Peyer's patch (tissue), 4 donors: ENCODE measurements at regions not wholly inside any gene's neighbourhood (a gene's known extent, or its start where the extent isn't known, plus 50 kb on each side); places are given as distances from the start of the nearest gene placed in this dataset.

ENCODE experiments used
- DNase-seq, 3 donors: peaks; one replicate each; pipeline ENCODE4 v3.0.0-alpha.2; 2017 to 2019
- H3K27ac ChIP-seq, 4 donors: fragments of 200-600 bp; sonication (generic); one replicate each; pipeline ENCODE4 v1.5.1; 2016 to 2019
- H3K27me3 ChIP-seq, 2 donors: fragments of 200-600 bp; sonication (generic); one replicate each; pipeline ENCODE4 v1.5.1; 2019
- H3K36me3 ChIP-seq, 3 donors: fragments of 200-600 bp; sonication (generic); one replicate each; pipeline ENCODE4 v1.5.1; 2016 to 2019
- H3K4me1 ChIP-seq, 4 donors: fragments of 200-600 bp; sonication (generic); one replicate each; pipeline ENCODE4 v1.5.1; 2016 to 2019
- H3K4me3 ChIP-seq, 4 donors: fragments of 200-600 bp; sonication (generic); 1 replicate in 3 of 4; 2 replicates in 1 of 4; pipeline ENCODE4 v1.5.1; 2016 to 2019; ENCODE audit warnings: mild to moderate bottlenecking in 1 of 4
- H3K9me3 ChIP-seq, 4 donors: fragments of 200-600 bp; sonication (generic); one replicate each; pipeline ENCODE4 v1.5.1; 2016 to 2019; ENCODE audit warnings: mild to moderate bottlenecking in 1 of 4
- POLR2A ChIP-seq, 2 donors: fragments of 450-650 bp; IDR thresholded peaks; one replicate each; pipeline ENCODE4 v1.5.1; 2017; ENCODE audit warnings: antibody characterized with exemption in 2 of 2, mild to moderate bottlenecking in 2 of 2, moderate library complexity in 2 of 2
- TF ChIP-seq, protein P1 (sequence below), 6 experiments: fragments of 450-650 bp in 4 of 6; fragments of 200-600 bp in 2 of 6; sonication (generic) in 1 of 6; IDR thresholded peaks; one replicate each; pipeline ENCODE4 v1.5.1; 2017 to 2019; ENCODE audit warnings: antibody characterized with exemption in 6 of 6, mild to moderate bottlenecking in 3 of 6, moderate library complexity in 1 of 6

DNA sequence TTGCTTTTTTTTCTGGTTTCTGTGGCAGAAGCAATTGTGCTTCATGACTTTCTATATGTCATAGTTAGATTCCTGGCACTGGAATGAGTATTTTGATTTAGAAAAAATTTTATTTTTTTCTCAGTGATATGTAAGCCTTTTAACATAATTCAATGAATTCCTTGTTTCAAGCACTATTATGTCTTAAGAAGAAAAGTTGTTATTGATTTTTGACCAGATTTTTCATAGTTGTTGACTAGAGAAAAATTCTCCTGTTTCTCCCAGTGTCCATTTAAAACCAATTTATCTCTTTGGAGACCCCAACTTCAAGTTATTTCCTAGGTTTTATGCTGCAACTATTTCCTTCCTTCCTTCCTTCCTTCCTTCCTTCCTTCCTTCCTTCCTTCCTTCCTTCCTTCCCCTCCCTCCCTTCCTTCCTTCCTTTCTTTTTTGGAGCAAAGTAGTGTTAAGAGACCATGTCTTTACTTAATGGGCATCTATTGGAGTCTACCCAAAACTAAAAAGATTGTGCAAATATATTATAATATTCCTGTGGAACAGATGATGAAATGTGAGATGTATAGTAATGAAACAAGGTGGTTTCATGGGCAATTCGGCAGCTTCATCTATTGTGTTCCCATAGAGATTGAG is 346.9 kb downstream of the RNF144B start:
- no peak overlapping the region for H3K27ac ChIP-seq

DNA sequence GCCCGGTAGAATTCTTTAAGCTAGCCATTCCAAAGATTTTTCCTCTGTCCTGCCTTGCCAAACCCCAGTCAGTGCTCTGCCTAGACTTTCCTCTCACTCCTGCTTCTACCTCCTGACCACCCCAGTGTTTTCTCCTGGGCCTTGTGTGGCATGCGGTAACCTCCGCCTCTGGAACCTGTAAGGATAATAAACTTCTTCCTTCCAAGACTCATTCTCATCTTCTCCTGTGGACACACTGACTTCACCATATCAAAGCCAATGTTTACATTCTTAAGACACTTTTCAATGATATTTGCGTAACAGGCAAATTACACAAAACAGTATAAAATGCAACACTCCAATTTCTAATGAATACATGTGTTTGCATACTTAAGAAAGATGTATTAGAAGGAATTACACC is 354.6 kb downstream of the RNF144B start:
- no peak for TF ChIP-seq POLR2A (IDR thresholded peaks at IDR 0.05)
- TF ChIP-seq, protein P1, sequence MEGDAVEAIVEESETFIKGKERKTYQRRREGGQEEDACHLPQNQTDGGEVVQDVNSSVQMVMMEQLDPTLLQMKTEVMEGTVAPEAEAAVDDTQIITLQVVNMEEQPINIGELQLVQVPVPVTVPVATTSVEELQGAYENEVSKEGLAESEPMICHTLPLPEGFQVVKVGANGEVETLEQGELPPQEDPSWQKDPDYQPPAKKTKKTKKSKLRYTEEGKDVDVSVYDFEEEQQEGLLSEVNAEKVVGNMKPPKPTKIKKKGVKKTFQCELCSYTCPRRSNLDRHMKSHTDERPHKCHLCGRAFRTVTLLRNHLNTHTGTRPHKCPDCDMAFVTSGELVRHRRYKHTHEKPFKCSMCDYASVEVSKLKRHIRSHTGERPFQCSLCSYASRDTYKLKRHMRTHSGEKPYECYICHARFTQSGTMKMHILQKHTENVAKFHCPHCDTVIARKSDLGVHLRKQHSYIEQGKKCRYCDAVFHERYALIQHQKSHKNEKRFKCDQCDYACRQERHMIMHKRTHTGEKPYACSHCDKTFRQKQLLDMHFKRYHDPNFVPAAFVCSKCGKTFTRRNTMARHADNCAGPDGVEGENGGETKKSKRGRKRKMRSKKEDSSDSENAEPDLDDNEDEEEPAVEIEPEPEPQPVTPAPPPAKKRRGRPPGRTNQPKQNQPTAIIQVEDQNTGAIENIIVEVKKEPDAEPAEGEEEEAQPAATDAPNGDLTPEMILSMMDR (IDR thresholded peaks at IDR 0.05), result no peak
- Histone ChIP-seq H3K27ac (no peak overlapping the region), H3K4me3 (no peak overlapping the region), H3K27me3 (no peaks in the 10 kb centered on the region), H3K9me3 (no peaks in the 10 kb centered on the region), H3K4me1 (no peaks in the 10 kb centered on the region), H3K36me3 (no peaks in the 10 kb centered on the region)
- no peak for DNase-seq

More for the DNA sequence above, 346.9 kb downstream of the RNF144B start:
- no peak for TF ChIP-seq POLR2A (IDR thresholded peaks at IDR 0.05)
- no peaks in the 10 kb centered on the region for H3K9me3 ChIP-seq
- H3K27me3 ChIP-seq, result no peaks in the 10 kb centered on the region
- no peak overlapping the region for H3K4me3 ChIP-seq
- no peaks in the 10 kb centered on the region for H3K4me1 ChIP-seq
- DNase-seq, result no peak
- no peaks in the 10 kb centered on the region for H3K36me3 ChIP-seq

DNA sequence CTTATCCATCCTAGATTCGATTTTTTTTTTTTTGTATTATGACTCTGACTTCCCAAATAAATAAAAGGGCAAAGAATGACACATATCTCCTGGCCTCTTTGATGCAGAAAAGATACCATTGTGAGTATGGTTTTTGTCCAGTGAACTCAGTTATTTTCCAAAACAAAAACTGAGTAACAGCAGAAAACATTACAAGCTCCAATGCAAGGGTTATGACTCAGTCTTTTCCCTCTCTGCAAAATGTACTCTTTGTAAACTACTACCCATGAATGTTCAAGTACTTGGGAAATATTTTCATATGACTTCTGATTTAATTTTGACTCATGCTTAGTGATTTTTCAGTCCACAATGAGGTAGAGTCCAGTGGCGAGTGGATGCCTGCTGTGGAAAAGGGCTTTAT is 355.3 kb downstream of the RNF144B start:
- no peaks in the 10 kb centered on the region for H3K27me3 ChIP-seq
- no peak overlapping the region for H3K4me3 ChIP-seq
- TF ChIP-seq, protein P1 (IDR thresholded peaks at IDR 0.05), result no peak
- TF ChIP-seq POLR2A (IDR thresholded peaks at IDR 0.05), result no peak
- no peaks in the 10 kb centered on the region for H3K36me3 ChIP-seq
- no peaks in the 10 kb centered on the region for H3K9me3 ChIP-seq
- DNase-seq, result no peak
- H3K4me1 ChIP-seq, result no peaks in the 10 kb centered on the region
- H3K27ac ChIP-seq, result no peak overlapping the region

DNA sequence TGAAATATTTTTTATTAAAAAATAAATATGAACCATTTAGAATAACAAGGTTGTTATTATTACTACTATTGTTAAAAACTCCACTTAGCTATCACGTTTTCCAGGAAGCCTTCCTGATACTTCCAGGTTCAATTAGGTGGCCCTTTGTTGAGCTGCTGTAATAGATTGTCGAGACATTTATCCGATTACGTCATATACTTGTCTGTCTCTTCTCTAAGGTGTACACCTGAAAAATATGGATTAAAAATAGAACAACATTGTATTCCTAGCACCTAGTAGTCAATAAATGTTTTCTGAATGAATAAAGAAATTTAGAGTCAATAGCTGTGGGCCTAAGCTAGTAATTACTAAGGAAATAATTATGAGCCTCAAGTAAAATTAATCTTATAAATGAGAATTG is 359.6 kb downstream of the RNF144B start:
- H3K4me1 ChIP-seq, result no peaks in the 10 kb centered on the region
- no peak for DNase-seq
- no peak overlapping the region for H3K27ac ChIP-seq
- no peaks in the 10 kb centered on the region for H3K9me3 ChIP-seq
- no peak overlapping the region for H3K4me3 ChIP-seq
- H3K36me3 ChIP-seq, result no peaks in the 10 kb centered on the region
- TF ChIP-seq, protein P1 (IDR thresholded peaks at IDR 0.05), result no peak
- TF ChIP-seq POLR2A (IDR thresholded peaks at IDR 0.05), result no peak
- H3K27me3 ChIP-seq, result no peaks in the 10 kb centered on the region

DNA sequence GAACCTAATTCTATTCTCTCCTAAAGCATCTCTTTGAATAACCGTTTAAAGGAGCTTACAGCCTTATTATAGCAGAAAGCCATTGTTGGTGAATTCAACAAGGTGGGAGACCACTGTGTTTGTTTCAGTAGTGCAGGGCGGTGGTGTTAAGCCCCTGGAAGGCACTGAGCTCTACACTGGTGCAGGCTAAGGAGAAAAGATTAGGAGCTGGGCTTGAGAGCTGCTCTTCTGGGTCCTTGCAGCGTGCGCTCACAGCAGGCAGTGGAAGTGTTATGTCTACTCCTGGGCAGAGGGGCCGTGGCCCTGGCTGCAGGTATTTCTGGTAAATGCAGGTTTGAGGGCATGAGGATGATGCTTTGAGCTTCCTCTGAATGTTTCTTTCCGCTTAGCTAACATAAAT is 361.2 kb downstream of the RNF144B start:
- H3K27ac ChIP-seq, result no peak overlapping the region
- no peaks in the 10 kb centered on the region for H3K27me3 ChIP-seq
- no peaks in the 10 kb centered on the region for H3K36me3 ChIP-seq
- no peak overlapping the region for H3K4me3 ChIP-seq
- no peak for TF ChIP-seq POLR2A (IDR thresholded peaks at IDR 0.05)
- TF ChIP-seq, protein P1 (IDR thresholded peaks at IDR 0.05), result no peak
- H3K9me3 ChIP-seq, result no peaks in the 10 kb centered on the region
- no peak for DNase-seq
- no peaks in the 10 kb centered on the region for H3K4me1 ChIP-seq

DNA sequence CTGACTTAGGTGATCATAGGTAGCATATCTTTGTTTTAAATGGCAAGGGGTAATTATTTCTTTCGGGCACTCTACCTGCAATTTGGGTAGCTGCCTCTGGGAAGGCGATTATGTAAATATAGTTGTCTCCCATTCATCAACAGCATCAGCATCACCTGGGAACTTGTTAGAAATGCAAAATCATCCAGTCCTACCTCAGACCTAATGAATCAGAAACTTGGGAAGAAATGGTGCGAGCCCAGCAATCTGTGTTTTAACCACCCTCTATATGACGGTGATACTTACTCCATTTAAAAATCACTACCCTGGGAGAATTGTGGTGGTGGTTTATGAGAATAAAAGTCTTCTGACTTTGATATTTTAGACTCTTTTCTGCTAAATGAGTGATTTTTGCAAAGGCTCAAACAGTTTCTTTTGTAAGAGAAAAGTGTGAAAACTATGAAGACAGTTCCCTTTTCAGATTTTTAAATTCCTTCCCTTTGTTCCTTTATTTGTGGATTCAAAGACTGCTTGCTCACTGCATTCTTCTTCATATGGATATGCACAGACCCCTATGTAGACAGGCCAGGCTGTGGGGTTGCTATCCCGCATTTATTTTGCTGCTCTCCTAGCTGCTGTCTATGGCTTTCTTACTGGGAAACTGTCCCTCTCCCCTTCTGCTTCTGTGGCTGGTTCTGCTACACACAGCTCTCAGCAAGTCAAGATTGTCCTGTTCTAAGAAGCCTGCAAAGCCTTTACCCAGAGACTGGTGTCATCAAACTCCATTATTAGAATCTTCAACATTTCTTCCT is 365.3 kb downstream of the RNF144B start:
- H3K27me3 ChIP-seq, result no peaks in the 10 kb centered on the region
- no peak for DNase-seq
- H3K4me1 ChIP-seq, result no peaks in the 10 kb centered on the region
- H3K27ac ChIP-seq, result no peak overlapping the region
- H3K4me3 ChIP-seq, result no peak overlapping the region
- H3K36me3 ChIP-seq, result no peaks in the 10 kb centered on the region
- TF ChIP-seq, protein P1 (IDR thresholded peaks at IDR 0.05), result no peak
- TF ChIP-seq POLR2A (IDR thresholded peaks at IDR 0.05), result no peak
- H3K9me3 ChIP-seq, result no peaks in the 10 kb centered on the region
